ENCODE measurements at regions not wholly inside any gene's neighbourhood (a gene's known extent, or its start where the extent isn't known, plus 50 kb on each side); places are given as distances from the start of the nearest gene placed in this dataset.

DNA sequence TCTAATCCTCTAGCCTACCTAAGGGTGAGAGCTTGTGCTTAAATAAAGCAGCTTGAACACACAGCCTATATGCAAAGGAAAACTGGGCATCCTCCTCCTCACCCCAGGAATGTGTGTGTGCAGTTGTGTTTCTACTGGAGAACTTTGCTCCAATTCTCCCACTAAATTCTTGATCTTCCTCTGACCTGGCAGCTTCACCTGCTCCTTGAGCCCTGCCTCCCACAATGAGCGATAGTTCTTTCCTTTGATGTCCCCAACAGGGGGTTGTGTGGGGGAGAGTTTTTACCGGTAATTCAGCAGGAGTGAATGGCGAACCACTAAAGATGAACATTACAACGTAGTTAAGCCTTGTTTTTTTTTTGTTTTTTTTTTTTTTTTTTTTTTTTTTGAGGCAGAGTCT is 113.5 kb upstream of the RCN1 start:
- Mint-ChIP-seq H3K36me3 (no peaks in the 10 kb centered on the region), H3K4me3 (no peak overlapping the region), H3K27me3 (peaks cover 24% of the 10 kb centered on the region), H3K9me3 (peaks cover 6% of the 10 kb centered on the region), H3K27ac (no peak overlapping the region), H3K4me1 (no peaks in the 10 kb centered on the region)

GRCh38 chr11:31974366-31975136 is 116.3 kb upstream of the RCN1 start:
- no peak overlapping the region for H3K27ac Mint-ChIP-seq
- no peaks in the 10 kb centered on the region for H3K36me3 Mint-ChIP-seq
- peaks cover 14% of the 10 kb centered on the region for H3K27me3 Mint-ChIP-seq
- no peaks in the 10 kb centered on the region for H3K9me3 Mint-ChIP-seq
- H3K4me1 Mint-ChIP-seq: no peaks in the 10 kb centered on the region
- H3K4me3 Mint-ChIP-seq: no peak overlapping the region

GRCh38 chr11:31973172-31973571 is 117.7 kb upstream of the RCN1 start:
- H3K4me3 Mint-ChIP-seq: no peak overlapping the region
- no peaks in the 10 kb centered on the region for H3K36me3 Mint-ChIP-seq
- no peak overlapping the region for H3K27ac Mint-ChIP-seq
- H3K27me3 Mint-ChIP-seq: peaks cover 13% of the 10 kb centered on the region
- no peaks in the 10 kb centered on the region for H3K4me1 Mint-ChIP-seq
- H3K9me3 Mint-ChIP-seq: no peaks in the 10 kb centered on the region

- peaks cover 10% of the 10 kb centered on the region for H3K27me3 Mint-ChIP-seq
- H3K9me3 Mint-ChIP-seq: no peaks in the 10 kb centered on the region
- no peaks in the 10 kb centered on the region for H3K4me1 Mint-ChIP-seq
- no peak overlapping the region for H3K4me3 Mint-ChIP-seq
- no peak overlapping the region for H3K27ac Mint-ChIP-seq
- H3K36me3 Mint-ChIP-seq: no peaks in the 10 kb centered on the region
These were observed 118.3 kb upstream of the RCN1 start for GRCh38 chr11:31972623-31973022.

DNA sequence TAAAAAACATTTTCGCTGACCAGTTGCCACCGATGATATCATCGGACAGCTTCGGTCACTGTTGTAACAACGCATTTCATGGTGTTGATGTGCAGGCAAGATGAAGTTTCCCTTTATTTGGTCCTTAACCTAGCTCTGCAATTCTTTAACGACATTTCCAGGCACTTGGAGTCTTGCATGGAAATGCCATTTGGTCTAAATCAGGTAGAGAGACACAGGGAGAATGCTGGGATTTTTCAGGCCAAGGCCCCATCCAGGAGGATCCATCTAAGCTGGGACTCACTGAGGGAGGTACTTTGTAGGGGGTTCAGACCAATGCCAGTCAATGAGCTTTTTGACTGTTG is 121.5 kb upstream of the RCN1 start:
- Mint-ChIP-seq H3K4me1 (no peaks in the 10 kb centered on the region), H3K4me3 (no peak overlapping the region)

GRCh38 chr11:31968461-31969358 is 122.2 kb upstream of the RCN1 start:
- H3K4me1 Mint-ChIP-seq: no peaks in the 10 kb centered on the region
- no peak overlapping the region for H3K27ac Mint-ChIP-seq
- no peaks in the 10 kb centered on the region for H3K9me3 Mint-ChIP-seq
- H3K36me3 Mint-ChIP-seq: no peaks in the 10 kb centered on the region
- peaks cover 3% of the 10 kb centered on the region for H3K27me3 Mint-ChIP-seq
- H3K4me3 Mint-ChIP-seq: no peak overlapping the region

More for the DNA sequence above, 121.5 kb upstream of the RCN1 start:
- Mint-ChIP-seq H3K27me3 (peaks cover 4% of the 10 kb centered on the region), H3K36me3 (no peaks in the 10 kb centered on the region), H3K27ac (no peak overlapping the region), H3K9me3 (no peaks in the 10 kb centered on the region)

DNA sequence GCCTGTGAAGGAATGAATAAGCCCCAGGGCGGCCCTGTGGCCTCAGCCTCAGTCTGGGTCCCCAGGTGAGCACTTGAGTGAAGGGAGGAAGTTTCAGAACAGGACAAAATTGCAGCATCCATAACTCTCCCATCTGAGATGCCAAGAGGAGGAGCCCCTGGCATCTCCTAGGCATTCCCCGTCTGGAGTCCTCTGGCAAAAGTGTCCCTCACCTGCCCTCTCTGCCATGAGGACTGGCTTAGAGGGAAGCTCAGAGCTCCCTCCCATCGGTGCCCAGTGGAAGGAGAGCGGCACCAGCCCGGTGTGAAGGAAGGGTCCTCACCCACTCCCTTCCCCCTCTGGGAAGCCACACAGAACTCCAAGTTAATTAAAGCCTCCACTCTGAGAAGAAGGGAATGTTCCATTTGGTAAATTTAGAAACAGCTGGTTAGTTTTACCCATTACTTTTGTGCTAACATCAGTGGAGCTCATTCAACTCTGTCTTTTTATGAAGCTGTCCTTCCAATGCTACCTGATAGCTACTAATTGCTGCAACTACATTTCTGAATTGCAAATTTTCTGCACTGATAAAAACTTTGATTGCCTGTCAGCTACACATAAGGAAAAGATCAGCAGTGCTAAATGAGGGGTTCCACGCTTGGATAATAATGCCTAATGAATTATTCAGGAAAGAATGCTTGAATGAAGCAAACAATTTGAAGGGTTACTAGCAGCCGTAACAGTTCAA is 123.3 kb upstream of the RCN1 start:
- no peaks in the 10 kb centered on the region for H3K27me3 Mint-ChIP-seq
- H3K4me3 Mint-ChIP-seq: no peak overlapping the region

GRCh38 chr11:31966846-31967245 is 124.0 kb upstream of the RCN1 start:
- no peaks in the 10 kb centered on the region for H3K9me3 Mint-ChIP-seq
- H3K4me1 Mint-ChIP-seq: no peaks in the 10 kb centered on the region
- H3K4me3 Mint-ChIP-seq: no peak overlapping the region
- no peak overlapping the region for H3K27ac Mint-ChIP-seq
- no peaks in the 10 kb centered on the region for H3K27me3 Mint-ChIP-seq
- no peaks in the 10 kb centered on the region for H3K36me3 Mint-ChIP-seq

More for the DNA sequence above, 123.3 kb upstream of the RCN1 start:
- Mint-ChIP-seq H3K36me3 (no peaks in the 10 kb centered on the region), H3K4me1 (no peaks in the 10 kb centered on the region), H3K9me3 (no peaks in the 10 kb centered on the region), H3K27ac (no peak overlapping the region)

DNA sequence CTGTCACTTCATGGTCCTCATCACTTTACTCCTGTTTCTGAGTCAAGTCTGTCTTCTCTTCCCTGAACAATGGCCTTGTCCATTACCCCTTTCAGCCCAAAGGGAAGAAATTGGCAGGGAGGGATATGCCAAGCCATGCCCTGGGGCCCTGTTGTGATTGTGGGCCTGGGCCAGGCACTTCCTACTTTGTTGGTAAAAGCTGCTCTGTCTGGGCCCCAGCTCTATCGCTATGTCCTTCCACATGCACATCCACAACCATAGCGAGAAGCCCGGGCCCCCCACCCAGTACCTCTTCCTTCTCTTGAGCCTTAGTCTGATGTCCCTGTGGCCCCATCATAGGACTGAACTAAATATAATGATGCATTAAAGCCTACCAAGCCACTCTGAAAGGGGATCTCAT is 126.7 kb upstream of the RCN1 start:
- Mint-ChIP-seq H3K27me3 (no peaks in the 10 kb centered on the region), H3K36me3 (no peaks in the 10 kb centered on the region), H3K9me3 (no peaks in the 10 kb centered on the region), H3K4me3 (no peak overlapping the region), H3K27ac (no peak overlapping the region), H3K4me1 (no peaks in the 10 kb centered on the region)

DNA sequence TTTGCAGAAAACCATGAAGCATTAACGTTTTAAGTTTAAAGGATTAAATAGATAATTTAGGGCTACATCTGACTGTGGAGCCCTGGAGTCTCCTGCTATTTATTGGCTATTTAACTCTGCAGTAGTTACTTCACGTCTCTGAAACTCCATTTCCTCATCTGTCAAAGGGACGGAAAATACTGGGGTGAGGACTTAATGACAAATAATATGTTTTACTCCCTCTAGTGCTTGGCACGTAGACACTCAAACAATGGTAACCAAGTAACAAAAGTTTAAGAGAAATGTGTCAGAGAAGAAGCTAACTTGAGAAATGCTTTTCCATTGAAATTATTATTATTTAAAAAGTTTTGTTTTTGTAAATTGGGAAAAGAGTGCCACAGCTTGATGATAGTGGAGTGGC is 130.7 kb upstream of the RCN1 start:
- no peak overlapping the region for H3K4me3 Mint-ChIP-seq
- no peak overlapping the region for H3K27ac Mint-ChIP-seq
- no peaks in the 10 kb centered on the region for H3K9me3 Mint-ChIP-seq
- H3K27me3 Mint-ChIP-seq: no peaks in the 10 kb centered on the region
- H3K36me3 Mint-ChIP-seq: no peaks in the 10 kb centered on the region
- H3K4me1 Mint-ChIP-seq: peaks cover 4% of the 10 kb centered on the region

DNA sequence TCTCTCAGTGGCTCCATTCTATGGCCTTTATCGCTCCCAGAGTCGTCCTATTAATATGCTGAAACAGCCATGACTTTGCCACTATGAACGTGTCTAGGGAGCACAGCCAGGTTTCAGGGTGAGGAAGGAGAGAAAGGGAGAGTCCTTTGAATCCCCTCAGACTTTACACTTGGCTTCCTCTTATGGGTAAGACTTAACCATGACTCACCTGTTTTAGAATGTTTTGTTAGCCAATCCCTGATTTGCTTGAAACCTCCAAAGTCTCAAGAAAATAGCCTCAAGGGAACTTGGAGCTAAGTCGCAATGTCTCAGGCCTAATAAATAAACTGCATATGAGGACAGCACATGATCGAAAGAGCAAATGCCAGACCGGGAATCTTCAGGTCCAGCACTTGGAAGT is 131.2 kb upstream of the RCN1 start:
- H3K27me3 Mint-ChIP-seq: no peaks in the 10 kb centered on the region
- H3K4me3 Mint-ChIP-seq: no peak overlapping the region
- peaks cover 4% of the 10 kb centered on the region for H3K4me1 Mint-ChIP-seq
- H3K9me3 Mint-ChIP-seq: no peaks in the 10 kb centered on the region
- H3K27ac Mint-ChIP-seq: no peak overlapping the region
- H3K36me3 Mint-ChIP-seq: no peaks in the 10 kb centered on the region

- Mint-ChIP-seq H3K4me1 (peaks cover 4% of the 10 kb centered on the region), H3K27me3 (no peaks in the 10 kb centered on the region), H3K4me3 (no peak overlapping the region), H3K36me3 (no peaks in the 10 kb centered on the region), H3K9me3 (no peaks in the 10 kb centered on the region), H3K27ac (no peak overlapping the region)
These were observed 132.7 kb upstream of the RCN1 start for GRCh38 chr11:31958076-31958735.

GRCh38 chr11:31957674-31958073 is 133.2 kb upstream of the RCN1 start:
- Mint-ChIP-seq H3K36me3 (no peaks in the 10 kb centered on the region), H3K4me1 (peaks cover 4% of the 10 kb centered on the region), H3K9me3 (no peaks in the 10 kb centered on the region), H3K27me3 (no peaks in the 10 kb centered on the region), H3K4me3 (no peak overlapping the region), H3K27ac (no peak overlapping the region)

DNA sequence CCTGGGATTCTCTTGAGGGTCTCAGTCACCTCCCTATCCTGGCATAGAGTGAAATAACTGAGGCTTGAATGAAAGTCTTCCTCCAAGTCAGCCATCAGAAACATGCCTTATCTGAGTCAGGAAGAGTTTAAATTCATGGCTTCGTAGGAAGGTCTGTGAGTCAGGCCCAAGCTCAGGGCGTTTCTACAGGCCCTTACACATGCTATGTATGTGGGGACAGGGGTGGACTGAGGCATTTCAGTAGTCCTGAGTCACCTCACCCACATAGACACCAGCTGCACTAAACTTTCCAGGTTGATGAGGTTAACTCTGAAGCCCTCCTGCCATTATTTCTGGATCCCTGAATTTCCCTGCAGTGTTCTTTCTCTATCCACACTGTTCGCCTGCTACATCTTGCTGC is 134.6 kb upstream of the RCN1 start:
- Mint-ChIP-seq H3K27me3 (no peaks in the 10 kb centered on the region), H3K9me3 (no peaks in the 10 kb centered on the region), H3K27ac (no peak overlapping the region), H3K4me1 (peaks cover 4% of the 10 kb centered on the region), H3K4me3 (no peak overlapping the region), H3K36me3 (no peaks in the 10 kb centered on the region)

DNA sequence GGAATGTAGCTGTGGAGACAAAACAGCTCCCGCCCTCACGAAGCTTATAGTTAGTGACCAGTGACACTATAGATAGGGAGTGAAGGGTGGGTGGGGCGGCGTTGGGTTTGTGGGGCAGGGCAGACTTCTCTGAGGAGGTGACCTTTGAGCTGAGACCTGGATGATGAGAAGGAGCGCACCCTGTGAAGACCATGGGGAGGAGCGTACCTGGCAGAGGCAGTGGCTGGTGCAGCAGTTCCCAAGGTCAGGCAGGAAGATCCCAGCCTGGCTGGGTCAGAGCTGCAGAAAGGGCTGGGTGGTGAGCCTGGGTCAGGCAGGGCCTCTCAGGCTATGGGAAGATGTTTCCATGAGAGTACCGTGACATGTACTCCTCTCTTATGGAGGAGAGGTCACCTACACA is 135.0 kb upstream of the RCN1 start:
- Mint-ChIP-seq H3K4me1 (peaks cover 4% of the 10 kb centered on the region), H3K9me3 (no peaks in the 10 kb centered on the region), H3K36me3 (no peaks in the 10 kb centered on the region), H3K4me3 (no peak overlapping the region), H3K27ac (no peak overlapping the region), H3K27me3 (no peaks in the 10 kb centered on the region)

All from activated naive CD4-positive, alpha-beta T cell treated with anti-CD3 and anti-CD28 coated beads, Interleukin-2, amount 50 U/mL, for 24 hours (primary cell).